Ovary (tissue), 3 donors: ENCODE measurements at regions not wholly inside any gene's neighbourhood (a gene's known extent, or its start where the extent isn't known, plus 50 kb on each side); places are given as distances from the start of the nearest gene placed in this dataset.

Experiments
- EP300 ChIP-seq: sonication (generic); formaldehyde crosslinking; IDR thresholded peaks from one replicate; pipeline ENCODE4 v1.6.1; 2017; ENCODE audit warnings: antibody characterized with exemption
- TF ChIP-seq, protein P1 (sequence below), 3 donors: fragments of 450-650 bp in 2 of 3; fragments of 200-600 bp in 1 of 3; IDR thresholded peaks; one replicate each; pipeline versions ENCODE4 v1.5.1 to v1.8.0; 2016 to 2022; ENCODE audit warnings: antibody characterized with exemption in 3 of 3, mild to moderate bottlenecking in 1 of 3
- donor health status: DM: no; HTN: no; CAD: no.

DNA sequence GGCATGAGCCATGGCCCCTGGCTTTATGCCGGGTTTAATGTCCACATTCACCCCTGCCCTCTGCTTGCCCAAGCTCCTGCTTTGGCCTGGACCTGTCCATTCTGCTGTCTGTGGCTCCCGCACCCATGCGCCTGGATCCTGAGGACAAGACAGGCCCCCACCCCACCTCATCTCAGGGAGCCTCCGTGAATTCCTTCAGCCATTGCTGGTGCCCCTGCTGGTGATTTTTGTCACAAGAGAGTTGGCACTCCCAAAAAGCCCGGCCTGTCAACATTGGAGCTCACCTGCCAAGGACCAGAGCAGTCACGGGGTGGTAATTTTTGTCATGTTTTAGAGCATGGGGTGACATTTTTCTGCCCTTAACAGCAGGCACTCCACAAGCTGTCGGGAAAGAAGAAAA lies 127.5 kb upstream of the PLXNA4 start:
- TF ChIP-seq, protein P1, sequence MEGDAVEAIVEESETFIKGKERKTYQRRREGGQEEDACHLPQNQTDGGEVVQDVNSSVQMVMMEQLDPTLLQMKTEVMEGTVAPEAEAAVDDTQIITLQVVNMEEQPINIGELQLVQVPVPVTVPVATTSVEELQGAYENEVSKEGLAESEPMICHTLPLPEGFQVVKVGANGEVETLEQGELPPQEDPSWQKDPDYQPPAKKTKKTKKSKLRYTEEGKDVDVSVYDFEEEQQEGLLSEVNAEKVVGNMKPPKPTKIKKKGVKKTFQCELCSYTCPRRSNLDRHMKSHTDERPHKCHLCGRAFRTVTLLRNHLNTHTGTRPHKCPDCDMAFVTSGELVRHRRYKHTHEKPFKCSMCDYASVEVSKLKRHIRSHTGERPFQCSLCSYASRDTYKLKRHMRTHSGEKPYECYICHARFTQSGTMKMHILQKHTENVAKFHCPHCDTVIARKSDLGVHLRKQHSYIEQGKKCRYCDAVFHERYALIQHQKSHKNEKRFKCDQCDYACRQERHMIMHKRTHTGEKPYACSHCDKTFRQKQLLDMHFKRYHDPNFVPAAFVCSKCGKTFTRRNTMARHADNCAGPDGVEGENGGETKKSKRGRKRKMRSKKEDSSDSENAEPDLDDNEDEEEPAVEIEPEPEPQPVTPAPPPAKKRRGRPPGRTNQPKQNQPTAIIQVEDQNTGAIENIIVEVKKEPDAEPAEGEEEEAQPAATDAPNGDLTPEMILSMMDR (IDR thresholded peaks at IDR 0.05): no peak
- TF ChIP-seq EP300: no peak
